ENCODE measurements at regions not wholly inside any gene's neighbourhood (a gene's known extent, or its start where the extent isn't known, plus 50 kb on each side); places are given as distances from the start of the nearest gene placed in this dataset.

DNA sequence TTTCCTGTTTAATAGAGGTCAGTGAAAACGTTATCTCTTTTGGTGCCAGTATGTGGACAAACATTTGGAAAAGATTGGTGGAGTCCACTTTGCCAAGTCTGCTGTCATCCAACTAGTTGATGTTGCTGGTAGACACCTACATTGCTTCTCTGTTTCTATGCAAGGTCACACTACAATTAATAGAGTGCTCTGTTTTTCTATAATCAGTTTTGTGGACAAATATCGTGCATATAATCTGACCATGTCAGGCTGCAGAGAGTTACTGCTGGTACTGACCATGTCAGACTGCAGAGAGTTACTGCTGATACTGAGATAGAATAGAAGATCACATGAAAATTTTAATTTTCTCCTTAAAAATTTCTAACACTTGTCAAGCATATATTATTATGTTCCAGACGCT is 603.3 kb downstream of the TSN start (continued):
- TF ChIP-seq, protein P1, sequence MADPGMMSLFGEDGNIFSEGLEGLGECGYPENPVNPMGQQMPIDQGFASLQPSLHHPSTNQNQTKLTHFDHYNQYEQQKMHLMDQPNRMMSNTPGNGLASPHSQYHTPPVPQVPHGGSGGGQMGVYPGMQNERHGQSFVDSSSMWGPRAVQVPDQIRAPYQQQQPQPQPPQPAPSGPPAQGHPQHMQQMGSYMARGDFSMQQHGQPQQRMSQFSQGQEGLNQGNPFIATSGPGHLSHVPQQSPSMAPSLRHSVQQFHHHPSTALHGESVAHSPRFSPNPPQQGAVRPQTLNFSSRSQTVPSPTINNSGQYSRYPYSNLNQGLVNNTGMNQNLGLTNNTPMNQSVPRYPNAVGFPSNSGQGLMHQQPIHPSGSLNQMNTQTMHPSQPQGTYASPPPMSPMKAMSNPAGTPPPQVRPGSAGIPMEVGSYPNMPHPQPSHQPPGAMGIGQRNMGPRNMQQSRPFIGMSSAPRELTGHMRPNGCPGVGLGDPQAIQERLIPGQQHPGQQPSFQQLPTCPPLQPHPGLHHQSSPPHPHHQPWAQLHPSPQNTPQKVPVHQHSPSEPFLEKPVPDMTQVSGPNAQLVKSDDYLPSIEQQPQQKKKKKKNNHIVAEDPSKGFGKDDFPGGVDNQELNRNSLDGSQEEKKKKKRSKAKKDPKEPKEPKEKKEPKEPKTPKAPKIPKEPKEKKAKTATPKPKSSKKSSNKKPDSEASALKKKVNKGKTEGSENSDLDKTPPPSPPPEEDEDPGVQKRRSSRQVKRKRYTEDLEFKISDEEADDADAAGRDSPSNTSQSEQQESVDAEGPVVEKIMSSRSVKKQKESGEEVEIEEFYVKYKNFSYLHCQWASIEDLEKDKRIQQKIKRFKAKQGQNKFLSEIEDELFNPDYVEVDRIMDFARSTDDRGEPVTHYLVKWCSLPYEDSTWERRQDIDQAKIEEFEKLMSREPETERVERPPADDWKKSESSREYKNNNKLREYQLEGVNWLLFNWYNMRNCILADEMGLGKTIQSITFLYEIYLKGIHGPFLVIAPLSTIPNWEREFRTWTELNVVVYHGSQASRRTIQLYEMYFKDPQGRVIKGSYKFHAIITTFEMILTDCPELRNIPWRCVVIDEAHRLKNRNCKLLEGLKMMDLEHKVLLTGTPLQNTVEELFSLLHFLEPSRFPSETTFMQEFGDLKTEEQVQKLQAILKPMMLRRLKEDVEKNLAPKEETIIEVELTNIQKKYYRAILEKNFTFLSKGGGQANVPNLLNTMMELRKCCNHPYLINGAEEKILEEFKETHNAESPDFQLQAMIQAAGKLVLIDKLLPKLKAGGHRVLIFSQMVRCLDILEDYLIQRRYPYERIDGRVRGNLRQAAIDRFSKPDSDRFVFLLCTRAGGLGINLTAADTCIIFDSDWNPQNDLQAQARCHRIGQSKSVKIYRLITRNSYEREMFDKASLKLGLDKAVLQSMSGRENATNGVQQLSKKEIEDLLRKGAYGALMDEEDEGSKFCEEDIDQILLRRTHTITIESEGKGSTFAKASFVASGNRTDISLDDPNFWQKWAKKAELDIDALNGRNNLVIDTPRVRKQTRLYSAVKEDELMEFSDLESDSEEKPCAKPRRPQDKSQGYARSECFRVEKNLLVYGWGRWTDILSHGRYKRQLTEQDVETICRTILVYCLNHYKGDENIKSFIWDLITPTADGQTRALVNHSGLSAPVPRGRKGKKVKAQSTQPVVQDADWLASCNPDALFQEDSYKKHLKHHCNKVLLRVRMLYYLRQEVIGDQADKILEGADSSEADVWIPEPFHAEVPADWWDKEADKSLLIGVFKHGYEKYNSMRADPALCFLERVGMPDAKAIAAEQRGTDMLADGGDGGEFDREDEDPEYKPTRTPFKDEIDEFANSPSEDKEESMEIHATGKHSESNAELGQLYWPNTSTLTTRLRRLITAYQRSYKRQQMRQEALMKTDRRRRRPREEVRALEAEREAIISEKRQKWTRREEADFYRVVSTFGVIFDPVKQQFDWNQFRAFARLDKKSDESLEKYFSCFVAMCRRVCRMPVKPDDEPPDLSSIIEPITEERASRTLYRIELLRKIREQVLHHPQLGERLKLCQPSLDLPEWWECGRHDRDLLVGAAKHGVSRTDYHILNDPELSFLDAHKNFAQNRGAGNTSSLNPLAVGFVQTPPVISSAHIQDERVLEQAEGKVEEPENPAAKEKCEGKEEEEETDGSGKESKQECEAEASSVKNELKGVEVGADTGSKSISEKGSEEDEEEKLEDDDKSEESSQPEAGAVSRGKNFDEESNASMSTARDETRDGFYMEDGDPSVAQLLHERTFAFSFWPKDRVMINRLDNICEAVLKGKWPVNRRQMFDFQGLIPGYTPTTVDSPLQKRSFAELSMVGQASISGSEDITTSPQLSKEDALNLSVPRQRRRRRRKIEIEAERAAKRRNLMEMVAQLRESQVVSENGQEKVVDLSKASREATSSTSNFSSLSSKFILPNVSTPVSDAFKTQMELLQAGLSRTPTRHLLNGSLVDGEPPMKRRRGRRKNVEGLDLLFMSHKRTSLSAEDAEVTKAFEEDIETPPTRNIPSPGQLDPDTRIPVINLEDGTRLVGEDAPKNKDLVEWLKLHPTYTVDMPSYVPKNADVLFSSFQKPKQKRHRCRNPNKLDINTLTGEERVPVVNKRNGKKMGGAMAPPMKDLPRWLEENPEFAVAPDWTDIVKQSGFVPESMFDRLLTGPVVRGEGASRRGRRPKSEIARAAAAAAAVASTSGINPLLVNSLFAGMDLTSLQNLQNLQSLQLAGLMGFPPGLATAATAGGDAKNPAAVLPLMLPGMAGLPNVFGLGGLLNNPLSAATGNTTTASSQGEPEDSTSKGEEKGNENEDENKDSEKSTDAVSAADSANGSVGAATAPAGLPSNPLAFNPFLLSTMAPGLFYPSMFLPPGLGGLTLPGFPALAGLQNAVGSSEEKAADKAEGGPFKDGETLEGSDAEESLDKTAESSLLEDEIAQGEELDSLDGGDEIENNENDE (IDR thresholded peaks at IDR 0.05; ENCODE audit: insufficient replicate concordance, low read length): no peak
- TF ChIP-seq SIRT6 (IDR thresholded peaks at IDR 0.05; ENCODE audit: low read length) (no peak), SP2 (IDR thresholded peaks at IDR 0.05; ENCODE audit: low read length) (no peak)
